K562 (cell line): ENCODE measurements at regions not wholly inside any gene's neighbourhood (a gene's known extent, or its start where the extent isn't known, plus 50 kb on each side); places are given as distances from the start of the nearest gene placed in this dataset.

Experiments
- ATAC-seq: fragments of 200-7000 bp; cut with Tn5 transposase; 3 replicates; pipeline ENCODE4 v1.9.1; 2020; ENCODE audit warnings: moderate library complexity
- BruUV-seq: library from RNA; stranded (reverse); fragments of 400-500 nt; replicated peaks from 2 replicates; lab custom pipeline; 2021; lab: Mats Ljungman, UMichigan
- CTCF ChIA-PET: fragments of 300-600 bp; formaldehyde crosslinking; extraction: SDS; loops from one replicate; lab custom pipeline; 2021; ENCODE audit warnings: low intra/inter-chr PET ratio; lab: Yijun Ruan, JAX
- POLR2A ChIA-PET: fragments of 300-600, 350-650 bp; sonication (Branson Sonifier 250); formaldehyde crosslinking; extraction: SDS; loops from one replicate; lab custom pipeline; 2021; ENCODE audit warnings: antibody characterized with exemption, inconsistent platforms; lab: Yijun Ruan, JAX
- DNase-seq, 4 experiments: peaks; one replicate each; pipeline versions ENCODE4 v3.0.0 to v3.0.0-alpha.2; 2011 to 2018; ENCODE audit warnings: low spot score in 3 of 4, mixed read lengths in 3 of 4; ENCODE audit errors: extremely low read depth in 1 of 4
- FAIRE-seq: peaks from 2 replicates; lab custom pipeline; 2011; peaks lifted over from hg19 to GRCh38; lab: Jason Lieb, UNC
- H2AFZ ChIP-seq: 2 replicates; pipeline ENCODE4 v1.6.0; 2011; ENCODE audit warnings: low read depth, low read length, control low read depth, inconsistent platforms
- H3K27ac ChIP-seq: fragments of 200-600 bp; 3 replicates; pipeline ENCODE4 v1.8.0; 2011; ENCODE audit warnings: low read depth, mild to moderate bottlenecking, control low read depth, inconsistent platforms, low read length, moderate library complexity, mixed read lengths; ENCODE audit errors: extremely low read depth
- H3K27me3 ChIP-seq, 2 experiments: fragments of 300-600 bp in 1 of 2; 2 replicates in 1 of 2; 3 replicates in 1 of 2; pipeline versions ENCODE4 v1.6.0 to v1.8.0; 2011; ENCODE audit warnings: inconsistent platforms in 2 of 2, low read length in 2 of 2, mild to moderate bottlenecking in 1 of 2, mixed read lengths in 1 of 2, moderate library complexity in 1 of 2; ENCODE audit not compliant: control insufficient read depth in 2 of 2, insufficient read depth in 2 of 2
- H3K36me3 ChIP-seq: fragments of 300-600 bp; 3 replicates; pipeline ENCODE4 v1.8.0; 2011; ENCODE audit warnings: mild to moderate bottlenecking, low read length, inconsistent platforms; ENCODE audit not compliant: control insufficient read depth, insufficient read depth
- H3K4me1 ChIP-seq, 2 experiments: fragments of 200-600 bp in 1 of 2; replicated peaks in 1 of 2; 2 replicates in 1 of 2; 3 replicates in 1 of 2; pipeline versions ENCODE4 v1.5.1 to v1.8.0; 2011; ENCODE audit warnings: inconsistent platforms in 2 of 2, low read length in 2 of 2, mild to moderate bottlenecking in 1 of 2, mixed read lengths in 1 of 2, moderate library complexity in 1 of 2; ENCODE audit not compliant: control insufficient read depth in 2 of 2, insufficient read depth in 2 of 2
- H3K4me2 ChIP-seq: 2 replicates; pipeline ENCODE4 v1.6.1; 2011; ENCODE audit warnings: low read length, control low read depth, inconsistent platforms, mixed read lengths; ENCODE audit not compliant: insufficient read depth
- H3K4me3 ChIP-seq: fragments of 200-600 bp; sonication (generic), shearing (Covaris generic); 2 replicates; pipeline ENCODE4 v1.5.1; 2016; ENCODE audit warnings: control low read depth, inconsistent platforms
- H3K79me2 ChIP-seq: fragments of 200-600 bp; 3 replicates; pipeline ENCODE4 v1.8.0; 2011; ENCODE audit warnings: low read length, inconsistent platforms; ENCODE audit not compliant: control insufficient read depth, insufficient read depth
- H3K9ac ChIP-seq, 2 experiments: 2 replicates each; pipeline versions ENCODE4 v1.6.0 to v1.6.1; 2011; ENCODE audit warnings: low read depth in 2 of 2, low read length in 2 of 2, control low read depth in 1 of 2, inconsistent platforms in 1 of 2, mild to moderate bottlenecking in 1 of 2, mixed read lengths in 1 of 2; ENCODE audit not compliant: insufficient read depth in 1 of 2
- H3K9me1 ChIP-seq: one replicate; pipeline ENCODE4 v1.6.0; 2011; ENCODE audit warnings: inconsistent platforms, mild to moderate bottlenecking, low read length, moderate library complexity; ENCODE audit not compliant: control insufficient read depth, insufficient read depth
- H3K9me3 ChIP-seq: replicated peaks from 2 replicates; pipeline ENCODE4 v1.5.1; 2011; ENCODE audit warnings: low read depth, low read length, inconsistent platforms; ENCODE audit not compliant: control insufficient read depth, insufficient read depth
- H4K20me1 ChIP-seq: replicated peaks from 2 replicates; pipeline ENCODE4 v1.6.1; 2011; ENCODE audit warnings: low read length, inconsistent platforms, mixed read lengths; ENCODE audit not compliant: control insufficient read depth, insufficient read depth
- CBX5 ChIP-seq: IDR thresholded peaks from 2 replicates; pipeline ENCODE4 v1.6.1; 2014; ENCODE audit warnings: low read depth, borderline replicate concordance
- FOXJ3 ChIP-seq: sonication (generic); formaldehyde crosslinking; IDR thresholded peaks from 2 replicates; pipeline ENCODE4 v1.4.0; 2020; ENCODE audit warnings: mild to moderate bottlenecking, missing genetic modification reagents
- GABPB1 ChIP-seq: sonication (generic); formaldehyde crosslinking; IDR thresholded peaks from 2 replicates; pipeline ENCODE4 v1.8.0; 2022; ENCODE audit warnings: mild to moderate bottlenecking, missing genetic modification reagents
- SP1 ChIP-seq: sonication (generic); formaldehyde crosslinking; IDR thresholded peaks from 2 replicates; pipeline ENCODE4 v1.8.1; 2022; ENCODE audit warnings: mild to moderate bottlenecking, missing genetic modification reagents
- TAF15 ChIP-seq: fragments of 200-400 bp; formaldehyde crosslinking; IDR thresholded peaks from 2 replicates; pipeline ENCODE4 v1.6.1; 2017; ENCODE audit warnings: mild to moderate bottlenecking, low read depth, low read length, moderate library complexity
- WGBS: fragments of 100-300 bp; shearing (Covaris generic); methylation state at CpG from one replicate; pipeline ENCODE4 v1.1.6; 2016; ENCODE audit warnings: low coverage, mixed read lengths; ENCODE audit not compliant: insufficient coverage; ENCODE audit errors: missing lambda C conversion rate; 5-methylcytosine and 5-hydroxymethylcytosine counted together
- in situ Hi-C: fragments of 300-500 bp; cut with MboI; formaldehyde crosslinking; loops from 4 replicates; pipeline ENCODE4 v1.15.0; 2018; ENCODE audit warnings: inconsistent platforms, mixed read lengths
- intact Hi-C: fragments of 100-400 bp; cut with micrococcal nuclease; formaldehyde crosslinking; loops from 2 replicates; pipeline ENCODE4 v1.14.2; 2022
- TF ChIP-seq, protein P1 (sequence below): sonication (generic); formaldehyde crosslinking; IDR thresholded peaks from 2 replicates; pipeline ENCODE4 v1.9.0; 2022; ENCODE audit warnings: mild to moderate bottlenecking, missing genetic modification reagents

DNA sequence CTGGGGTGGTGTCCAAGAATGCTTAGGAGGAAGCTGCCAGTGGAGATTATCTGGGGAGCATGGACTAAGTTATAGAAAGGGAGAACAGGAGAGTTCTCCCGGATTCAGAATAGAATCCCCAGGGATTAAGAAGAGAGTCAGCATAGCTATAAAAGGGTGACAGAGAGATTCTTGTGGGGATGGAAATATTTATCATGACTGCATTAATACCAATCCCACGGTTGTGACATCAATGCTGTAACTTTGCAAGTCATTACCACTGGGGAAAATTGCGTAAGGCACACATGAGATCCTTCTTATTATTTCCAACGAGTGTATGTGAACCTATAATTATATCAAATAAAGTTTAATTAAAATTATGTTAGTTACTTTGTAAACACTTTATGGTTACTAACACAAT lies 447.9 kb upstream of the TMEM132C start (continued):
- no peak for TF ChIP-seq SP1 (CRISPR knock-in tag)

DNA sequence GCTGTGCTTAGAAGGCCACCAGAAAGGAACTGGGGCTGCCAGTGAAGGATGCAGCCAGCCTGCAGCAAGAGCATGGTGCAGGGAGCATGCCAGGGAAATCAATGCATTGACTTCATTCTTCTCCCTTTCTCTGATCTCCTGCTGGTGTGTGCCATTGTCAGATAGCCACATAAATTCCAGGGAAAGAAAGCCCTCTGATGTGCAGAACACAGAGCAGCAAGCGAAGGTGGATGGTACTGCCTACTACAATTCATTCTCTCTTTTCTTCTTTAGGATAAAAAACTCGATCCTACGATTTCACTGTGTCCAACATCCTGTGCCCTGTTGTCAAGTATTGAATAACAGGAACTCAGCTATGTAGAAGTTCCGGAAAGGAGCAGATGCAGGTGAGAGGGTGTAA lies 446.7 kb upstream of the TMEM132C start:
- H3K9ac ChIP-seq = no peak overlapping the region
- H2AFZ ChIP-seq = no peak overlapping the region
- no peaks in the 10 kb centered on the region for H3K9me1 ChIP-seq
- in situ Hi-C loops = no loop called here
- H3K9me3 ChIP-seq = no peaks in the 10 kb centered on the region
- no peak overlapping the region for H3K4me3 ChIP-seq
- TF ChIP-seq TAF15 (no peak), CBX5 (no peak), FOXJ3 (CRISPR knock-in tag) (no peak), GABPB1 (CRISPR knock-in tag) (no peak)
- H3K36me3 ChIP-seq = no peaks in the 10 kb centered on the region
- DNase-seq = no peak
- FAIRE-seq = no peak
- H3K4me2 ChIP-seq = no peak overlapping the region
- POLR2A ChIA-PET = interaction anchor here (0.6 kb wide), 1 partner anchor 1851 kb away, joined by 3 read pairs; no protein-coding TSS in a partner anchor
- no peaks in the 10 kb centered on the region for H3K4me1 ChIP-seq
- BruUV-seq = no TSS peak
- no peaks in the 10 kb centered on the region for H4K20me1 ChIP-seq
- intact Hi-C loops = no loop called here
- no peaks in the 10 kb centered on the region for H3K79me2 ChIP-seq
- H3K27me3 ChIP-seq = no peaks in the 10 kb centered on the region
- CTCF ChIA-PET = no interaction called here
- ATAC-seq = no peak
- no peak overlapping the region for H3K27ac ChIP-seq
- WGBS = 0% methylated on average over 4 of the region's 4 CpGs

DNA sequence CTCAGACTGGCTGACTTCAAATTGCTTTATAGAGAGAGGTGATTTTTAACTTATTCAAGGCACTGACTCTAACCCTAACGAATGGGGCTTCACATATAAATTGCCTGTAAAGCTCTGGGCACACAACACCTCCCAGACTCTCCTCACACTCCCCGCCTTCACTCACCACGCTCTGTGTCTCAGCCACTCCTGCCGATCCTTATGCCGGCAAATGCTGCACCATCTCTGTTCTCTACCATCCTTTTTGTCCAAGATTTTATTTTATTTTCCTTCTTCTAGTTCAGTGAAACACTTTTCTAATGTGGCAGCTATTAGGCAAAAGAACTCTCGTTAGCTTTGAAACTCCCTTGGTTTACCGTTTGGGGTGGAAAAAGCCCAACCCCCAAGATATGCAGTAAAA lies 446.1 kb upstream of the TMEM132C start:
- in situ Hi-C loops (no loop called here), intact Hi-C loops (no loop called here)
- no peaks in the 10 kb centered on the region for H3K79me2 ChIP-seq
- TF ChIP-seq, protein P1, sequence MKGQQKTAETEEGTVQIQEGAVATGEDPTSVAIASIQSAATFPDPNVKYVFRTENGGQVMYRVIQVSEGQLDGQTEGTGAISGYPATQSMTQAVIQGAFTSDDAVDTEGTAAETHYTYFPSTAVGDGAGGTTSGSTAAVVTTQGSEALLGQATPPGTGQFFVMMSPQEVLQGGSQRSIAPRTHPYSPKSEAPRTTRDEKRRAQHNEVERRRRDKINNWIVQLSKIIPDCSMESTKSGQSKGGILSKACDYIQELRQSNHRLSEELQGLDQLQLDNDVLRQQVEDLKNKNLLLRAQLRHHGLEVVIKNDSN = no peak
- no peaks in the 10 kb centered on the region for H3K27me3 ChIP-seq
- 6% methylated on average over 7 of the region's 7 CpGs for WGBS
- ATAC-seq (no peak), FAIRE-seq (no peak), DNase-seq (no peak)
- no peaks in the 10 kb centered on the region for H3K4me1 ChIP-seq
- H3K27ac ChIP-seq = no peak overlapping the region
- no peak overlapping the region for H2AFZ ChIP-seq
- H3K9me3 ChIP-seq = no peaks in the 10 kb centered on the region
- CTCF ChIA-PET = no interaction called here
- no peaks in the 10 kb centered on the region for H3K9me1 ChIP-seq
- H3K4me3 ChIP-seq = no peak overlapping the region
- H3K4me2 ChIP-seq = no peak overlapping the region
- BruUV-seq = no TSS peak
- POLR2A ChIA-PET = interaction anchor here (0.6 kb wide), 1 partner anchor 1852 kb away, joined by 3 read pairs; no protein-coding TSS in a partner anchor
- H3K36me3 ChIP-seq = no peaks in the 10 kb centered on the region
- H3K9ac ChIP-seq = no peak overlapping the region
- no peaks in the 10 kb centered on the region for H4K20me1 ChIP-seq
